Astrocyte of the cerebellum (primary cell): ENCODE measurements at regions not wholly inside any gene's neighbourhood (a gene's known extent, or its start where the extent isn't known, plus 50 kb on each side); places are given as distances from the start of the nearest gene placed in this dataset.

Experiments used
- DNase-seq: peaks from one replicate; pipeline ENCODE4 v3.0.0-alpha.2; 2011; ENCODE audit warnings: low read depth
- H3K4me3 ChIP-seq: 2 replicates; pipeline ENCODE4 v1.5.1; 2011; ENCODE audit warnings: mild to moderate bottlenecking, low read depth, low read length, moderate library complexity
- CTCF ChIP-seq: IDR thresholded peaks from 2 replicates; pipeline ENCODE4 v1.5.1; 2012; ENCODE audit warnings: low read length, low read depth, moderate library complexity, mild to moderate bottlenecking; ENCODE audit errors: missing control alignments
- in situ Hi-C: cut with HindIII; loops from 2 replicates; pipeline ENCODE4 v1.10.0; 2017; ENCODE audit warnings: low sequenced_read_pairs

GRCh38 chr6:167589615-167589940 lies 237.1 kb upstream of the AFDN start:
- no peak for TF ChIP-seq CTCF
- in situ Hi-C loops, result no loop called here
- DNase-seq, result no peak
- H3K4me3 ChIP-seq, result no peak overlapping the region

DNA sequence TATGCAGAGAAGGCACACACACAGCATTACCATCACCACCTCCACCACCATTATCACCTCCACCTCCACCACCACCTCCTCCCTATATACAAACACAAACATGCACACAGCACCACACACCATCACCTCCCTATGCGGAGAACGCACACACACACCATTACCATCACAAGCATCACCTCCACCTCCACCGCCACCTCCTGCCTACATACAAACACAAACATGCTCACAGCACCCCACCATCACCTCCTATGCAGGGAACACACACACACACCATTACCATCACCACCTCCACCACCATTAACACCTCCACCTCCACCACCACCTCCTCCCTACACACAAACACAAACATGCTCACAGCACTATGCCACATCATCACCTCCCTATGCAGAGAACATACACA lies 236.5 kb upstream of the AFDN start:
- in situ Hi-C loops, result no loop called here
- no peak overlapping the region for H3K4me3 ChIP-seq
- DNase-seq, result no peak
- no peak for TF ChIP-seq CTCF
